ENCODE measurements at regions not wholly inside any gene's neighbourhood (a gene's known extent, or its start where the extent isn't known, plus 50 kb on each side); places are given as distances from the start of the nearest gene placed in this dataset.

GRCh38 chr1:181206513-181206912 is 118.0 kb downstream of the IER5 start:
- H3K9me3 Mint-ChIP-seq: no peaks in the 10 kb centered on the region
- Histone ChIP-seq H3K27ac (ENCODE audit: low read depth, low read length) (no peak overlapping the region), H3K4me1 (ENCODE audit: control insufficient read depth, insufficient read depth, low read length) (no peaks in the 10 kb centered on the region), H3K4me3 (ENCODE audit: low read length) (no peak overlapping the region), H3K9ac (ENCODE audit: extremely low read depth, low read length, poor library complexity, severe bottlenecking) (no peak overlapping the region), H3K27me3 (ENCODE audit: control insufficient read depth, insufficient read depth, low read length, poor library complexity, severe bottlenecking) (no peaks in the 10 kb centered on the region), H3K36me3 (ENCODE audit: control insufficient read depth, insufficient read depth, low read length) (no peaks in the 10 kb centered on the region), H3K9me3 (ENCODE audit: control insufficient read depth, low read length) (no peaks in the 10 kb centered on the region)
- DNase-seq: peak; percentile 68
- no peak for TF ChIP-seq CTCF (conservative IDR thresholded peaks at IDR 0.05)
- H3K4me1 Mint-ChIP-seq: peaks cover 14% of the 10 kb centered on the region
- no peak overlapping the region for H3K27ac Mint-ChIP-seq
- H3K36me3 Mint-ChIP-seq (ENCODE audit: low read depth): no peaks in the 10 kb centered on the region
- H3K4me3 Mint-ChIP-seq: no peak overlapping the region
- 83 to 85% methylated on average over 6 to 8 of the region's 8 CpGs for WGBS, 2 experiments (ENCODE audit: insufficient coverage in 1 of 2, insufficient read length in 1 of 2)
- H3K27me3 Mint-ChIP-seq (ENCODE audit: insufficient read depth): peaks cover 6% of the 10 kb centered on the region

DNA sequence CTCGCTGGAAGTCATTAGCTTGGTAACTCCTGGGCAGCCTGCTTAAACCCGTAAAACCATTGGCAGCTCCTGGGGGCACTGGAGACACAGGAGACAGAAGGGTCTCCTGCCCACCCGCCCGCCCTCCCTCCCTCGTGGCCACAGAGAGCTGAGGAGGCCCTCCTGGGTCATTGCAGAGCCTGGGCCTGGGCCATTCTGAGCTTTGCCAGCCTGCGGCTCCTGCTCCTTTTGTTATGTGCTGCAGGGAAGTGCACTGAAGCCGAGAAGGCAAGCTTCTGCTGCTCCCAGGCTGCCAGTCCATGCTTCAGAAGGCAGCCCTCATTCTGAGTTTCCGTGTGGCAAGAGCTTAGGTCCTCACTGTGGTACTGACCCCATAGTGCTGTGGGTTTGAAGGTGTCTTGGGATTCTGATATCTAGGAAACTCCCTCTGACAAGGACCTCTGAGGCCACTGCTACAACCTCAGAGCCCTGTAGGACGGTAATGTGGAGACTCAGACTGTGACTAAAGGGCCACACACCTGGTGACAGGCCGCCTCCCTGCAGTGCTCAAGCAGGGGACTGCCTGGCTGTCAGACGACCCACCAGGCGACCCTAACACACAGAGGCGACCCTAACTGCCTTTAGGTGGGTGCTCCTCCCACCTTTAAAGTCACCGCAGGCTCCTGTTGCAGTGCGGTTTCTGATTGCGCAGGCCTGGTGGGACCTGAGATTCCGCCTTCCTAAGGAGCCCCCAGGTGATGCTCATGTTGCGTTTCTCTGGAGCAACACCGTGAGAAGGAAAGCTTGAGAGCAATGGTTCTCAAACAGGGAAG is 118.7 kb downstream of the IER5 start:
- no peak overlapping the region for H3K27ac Mint-ChIP-seq
- Histone ChIP-seq H3K27ac (ENCODE audit: low read depth, low read length) (no peak overlapping the region), H3K9ac (ENCODE audit: extremely low read depth, low read length, poor library complexity, severe bottlenecking) (no peak overlapping the region), H3K9me3 (ENCODE audit: control insufficient read depth, low read length) (no peaks in the 10 kb centered on the region), H3K4me1 (ENCODE audit: control insufficient read depth, insufficient read depth, low read length) (no peaks in the 10 kb centered on the region), H3K27me3 (ENCODE audit: control insufficient read depth, insufficient read depth, low read length, poor library complexity, severe bottlenecking) (no peaks in the 10 kb centered on the region), H3K4me3 (ENCODE audit: low read length) (no peak overlapping the region), H3K36me3 (ENCODE audit: control insufficient read depth, insufficient read depth, low read length) (no peaks in the 10 kb centered on the region)
- no peaks in the 10 kb centered on the region for H3K9me3 Mint-ChIP-seq
- DNase-seq: peak; percentile 58
- H3K4me1 Mint-ChIP-seq: peaks cover 14% of the 10 kb centered on the region
- H3K4me3 Mint-ChIP-seq: no peak overlapping the region
- 78 to 82% methylated on average over 12 to 19 of the region's 19 CpGs for WGBS, 2 experiments (ENCODE audit: insufficient coverage in 1 of 2, insufficient read length in 1 of 2)
- H3K36me3 Mint-ChIP-seq (ENCODE audit: low read depth): no peaks in the 10 kb centered on the region
- no peak for TF ChIP-seq CTCF (conservative IDR thresholded peaks at IDR 0.05)
- peaks cover 8% of the 10 kb centered on the region for H3K27me3 Mint-ChIP-seq (ENCODE audit: insufficient read depth)

GRCh38 chr1:181208083-181208482 is 119.6 kb downstream of the IER5 start:
- Mint-ChIP-seq H3K4me1 (peaks cover 19% of the 10 kb centered on the region), H3K9me3 (no peaks in the 10 kb centered on the region), H3K27ac (no peak overlapping the region), H3K4me3 (no peak overlapping the region), H3K36me3 (ENCODE audit: low read depth) (no peaks in the 10 kb centered on the region), H3K27me3 (ENCODE audit: insufficient read depth) (peaks cover 8% of the 10 kb centered on the region)
- H3K9me3 ChIP-seq (ENCODE audit: control insufficient read depth, low read length): no peaks in the 10 kb centered on the region
- 90 to 97% methylated on average over 4 to 6 of the region's 6 CpGs for WGBS, 2 experiments (ENCODE audit: insufficient coverage in 1 of 2, insufficient read length in 1 of 2)
- peak; percentile 36 for DNase-seq
- TF ChIP-seq CTCF (conservative IDR thresholded peaks at IDR 0.05): no peak
- H3K4me3 ChIP-seq (ENCODE audit: low read length): no peak overlapping the region
- no peaks in the 10 kb centered on the region for H3K4me1 ChIP-seq (ENCODE audit: control insufficient read depth, insufficient read depth, low read length)
- H3K36me3 ChIP-seq (ENCODE audit: control insufficient read depth, insufficient read depth, low read length): no peaks in the 10 kb centered on the region
- no peak overlapping the region for H3K9ac ChIP-seq (ENCODE audit: extremely low read depth, low read length, poor library complexity, severe bottlenecking)
- no peaks in the 10 kb centered on the region for H3K27me3 ChIP-seq (ENCODE audit: control insufficient read depth, insufficient read depth, low read length, poor library complexity, severe bottlenecking)
- H3K27ac ChIP-seq (ENCODE audit: low read depth, low read length): no peak overlapping the region

Measured in endodermal cell (in vitro differentiated cells).